Stimulated activated CD8-positive, alpha-beta memory T cell treated with anti-CD3 and anti-CD28 coated beads, Interleukin-12 subunit alpha, Interleukin-12 subunit beta, amount 100 ng/mL, for 4 hours (primary cell): ENCODE measurements at regions not wholly inside any gene's neighbourhood (a gene's known extent, or its start where the extent isn't known, plus 50 kb on each side); places are given as distances from the start of the nearest gene placed in this dataset.

Experiments used
- DNase-seq: peaks from one replicate; pipeline ENCODE4 v3.0.0-alpha.2; 2020; ENCODE audit warnings: low read depth

- no peak for DNase-seq
These were observed 240.5 kb upstream of the CFAP20DC start for GRCh38 chr3:59290358-59290757.

DNA sequence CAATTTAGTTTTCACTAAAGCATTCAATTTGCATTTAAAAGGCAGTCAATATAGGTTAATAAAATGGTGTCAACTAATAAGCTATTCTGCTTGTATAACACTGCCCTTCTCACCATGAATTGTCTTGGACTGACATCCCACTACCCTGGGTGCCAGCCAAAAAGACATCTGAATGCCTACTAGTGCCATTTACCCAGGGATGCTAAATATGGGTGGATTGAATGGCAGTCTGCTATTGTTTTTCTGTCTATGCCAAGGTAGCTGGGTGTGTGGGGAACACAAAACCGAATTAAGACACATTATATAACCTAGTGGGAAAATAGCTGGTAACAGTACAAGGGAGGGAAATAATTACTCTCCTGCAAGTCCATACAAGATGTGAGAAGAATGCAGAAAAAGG lies 240.0 kb upstream of the CFAP20DC start:
- DNase-seq: no peak

- DNase-seq: no peak
These were observed 239.1 kb upstream of the CFAP20DC start for GRCh38 chr3:59288951-59289350.

DNA sequence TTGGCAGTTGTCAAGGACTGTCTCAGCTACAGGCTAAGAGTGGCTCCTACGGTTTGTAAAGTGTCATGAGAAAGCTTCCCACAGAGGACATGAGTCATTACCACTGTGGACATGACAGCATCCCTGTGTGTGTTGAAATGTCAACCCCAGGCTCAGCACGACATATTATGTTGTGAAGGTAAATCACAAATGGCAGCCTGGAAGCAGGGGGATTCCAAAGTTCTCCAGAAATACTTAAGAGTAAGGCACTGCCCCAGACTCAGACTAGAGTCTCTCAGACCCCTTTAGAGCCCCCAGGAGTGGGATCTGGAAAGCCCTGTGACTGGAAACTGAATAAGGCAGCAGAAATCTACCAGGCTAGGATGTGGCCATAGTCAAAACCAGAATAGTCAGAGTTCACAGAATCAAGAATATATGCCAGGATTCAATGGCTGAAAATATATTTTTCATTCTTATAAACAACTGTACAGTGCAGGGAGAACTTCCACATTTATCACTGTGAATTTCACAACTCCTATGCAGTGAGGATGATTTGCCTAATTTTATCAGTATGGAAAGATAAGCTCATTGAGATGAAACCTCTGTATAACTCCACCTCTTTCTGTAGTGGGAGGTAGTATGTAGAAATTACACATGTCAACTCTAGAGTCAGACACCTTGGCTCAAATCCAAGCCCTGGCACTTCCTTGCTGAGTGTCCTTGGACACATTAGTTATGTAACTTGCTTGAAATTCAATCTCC lies 237.1 kb upstream of the CFAP20DC start:
- no peak for DNase-seq

DNA sequence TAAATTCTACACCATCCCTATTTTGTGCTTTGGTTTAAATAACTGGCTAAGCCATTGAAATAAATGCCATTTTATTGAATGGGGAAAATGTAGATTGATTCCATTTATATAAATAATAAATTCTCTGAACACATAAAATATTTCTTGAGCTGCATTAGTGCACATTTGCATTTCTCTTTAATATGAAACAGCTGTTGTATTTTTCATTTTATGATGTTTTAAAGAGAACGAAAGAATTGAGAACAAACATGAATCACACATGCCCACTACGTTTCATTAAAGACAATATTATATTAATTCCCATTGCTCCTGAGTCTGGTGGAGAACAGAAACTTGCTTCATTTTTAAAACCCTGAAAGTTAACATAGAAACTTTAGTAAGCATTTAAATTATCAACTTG lies 235.7 kb upstream of the CFAP20DC start:
- no peak for DNase-seq

- DNase-seq: no peak
These were observed 235.1 kb upstream of the CFAP20DC start for GRCh38 chr3:59284926-59285325.

DNA sequence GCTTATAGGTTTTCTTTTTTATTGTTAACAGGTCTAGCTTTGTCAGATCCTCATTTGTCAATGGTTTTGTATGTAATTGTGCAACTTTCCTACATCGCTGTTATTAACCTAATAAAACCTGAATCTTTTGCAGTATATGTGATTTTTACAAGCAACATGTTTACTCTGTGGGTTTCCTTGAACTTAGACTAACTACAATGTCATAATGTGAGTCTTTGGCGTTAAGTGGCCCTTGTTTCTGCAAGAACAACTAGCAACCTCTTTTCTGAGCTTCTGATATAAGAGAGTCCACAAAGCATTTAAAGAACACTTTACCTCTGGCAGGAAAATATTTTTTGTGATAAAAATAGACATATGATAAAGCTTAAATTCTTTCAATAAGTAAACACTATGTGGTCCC lies 230.3 kb upstream of the CFAP20DC start:
- no peak for DNase-seq

GRCh38 chr3:59277816-59278215 lies 228.0 kb upstream of the CFAP20DC start:
- no peak for DNase-seq

GRCh38 chr3:59277201-59277600 lies 227.4 kb upstream of the CFAP20DC start:
- DNase-seq: no peak

DNA sequence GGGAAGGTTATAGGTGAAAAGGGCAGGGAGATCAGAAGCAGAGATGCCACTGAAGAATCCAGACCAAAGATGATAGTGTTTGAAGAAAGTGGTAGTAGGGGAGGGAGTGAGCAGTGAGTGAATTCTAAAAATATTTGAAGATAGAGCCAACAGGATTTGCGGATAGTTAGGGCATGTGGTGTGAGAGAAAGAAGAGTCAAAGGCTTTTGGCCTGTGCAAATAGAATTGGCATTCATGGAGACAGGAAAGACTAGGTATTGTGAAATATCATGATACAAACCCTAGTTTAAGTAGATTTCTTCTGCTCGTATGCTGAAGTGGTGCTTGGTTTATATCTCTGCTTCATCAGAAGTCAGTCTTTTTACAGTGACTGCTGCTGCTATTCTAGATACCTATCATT lies 224.2 kb upstream of the CFAP20DC start:
- no peak for DNase-seq

GRCh38 chr3:59271971-59272370 lies 222.1 kb upstream of the CFAP20DC start:
- no peak for DNase-seq

- DNase-seq: no peak
These were observed 221.1 kb upstream of the CFAP20DC start for GRCh38 chr3:59270921-59271320.

DNA sequence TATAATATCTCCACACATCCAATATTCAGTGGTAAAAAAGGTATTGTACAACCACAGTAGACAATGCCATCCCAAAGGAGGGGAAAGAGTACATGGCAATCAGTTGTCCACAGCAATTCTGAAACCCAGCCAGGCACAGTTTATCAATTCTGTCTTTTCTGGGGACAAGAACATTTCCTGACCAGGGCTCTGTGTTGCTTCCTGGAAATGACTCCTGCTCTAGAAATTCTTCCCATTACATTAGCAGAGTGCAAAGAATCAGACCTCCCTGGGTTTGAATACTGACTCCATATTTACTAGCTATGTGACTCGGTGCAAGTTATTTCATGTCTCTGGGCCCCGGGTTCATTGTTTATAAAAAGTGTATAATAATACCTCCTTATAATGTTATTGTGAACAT lies 220.4 kb upstream of the CFAP20DC start:
- DNase-seq: no peak

- no peak for DNase-seq
These were observed 218.3 kb upstream of the CFAP20DC start for GRCh38 chr3:59268170-59268569.

DNA sequence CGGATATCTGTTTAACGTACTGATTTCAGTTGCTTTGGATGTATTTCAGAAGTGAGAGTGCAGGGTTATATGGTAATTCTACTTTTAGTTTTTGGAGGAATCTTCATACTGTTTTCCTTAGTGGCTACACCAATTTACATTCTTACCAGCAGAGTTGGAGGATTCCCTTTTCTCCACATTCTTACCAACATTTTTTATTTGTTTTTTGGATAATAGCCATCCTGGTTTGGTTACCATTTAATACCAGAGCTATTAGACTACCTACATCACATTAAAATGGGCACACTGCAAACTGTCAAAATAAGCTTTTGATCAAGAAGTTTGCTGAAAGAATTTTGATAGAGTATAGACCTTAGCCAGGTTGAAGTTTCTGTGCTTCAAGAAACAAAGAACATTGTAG lies 217.2 kb upstream of the CFAP20DC start:
- DNase-seq: no peak

GRCh38 chr3:59266551-59266950 lies 216.7 kb upstream of the CFAP20DC start:
- DNase-seq: no peak

DNA sequence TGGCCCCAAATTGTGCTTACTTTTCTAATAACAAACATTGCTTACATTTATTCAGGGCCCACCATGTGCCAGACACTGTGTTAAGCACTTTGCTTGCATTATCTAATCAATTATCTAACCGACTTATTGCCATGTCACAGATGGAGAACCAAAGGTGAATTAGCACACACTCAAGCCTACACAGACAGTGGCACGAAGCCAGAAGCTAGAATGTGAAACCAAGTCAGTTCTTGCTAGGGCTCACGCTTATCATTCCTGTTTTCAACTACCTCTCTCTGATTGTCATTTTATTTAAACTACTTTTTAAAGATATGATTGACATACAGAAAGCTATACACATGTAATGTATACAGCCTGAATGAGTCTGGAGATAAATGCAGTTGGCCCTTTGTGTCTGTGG lies 215.7 kb upstream of the CFAP20DC start:
- no peak for DNase-seq

GRCh38 chr3:59264366-59264765 lies 214.5 kb upstream of the CFAP20DC start:
- DNase-seq: no peak

DNA sequence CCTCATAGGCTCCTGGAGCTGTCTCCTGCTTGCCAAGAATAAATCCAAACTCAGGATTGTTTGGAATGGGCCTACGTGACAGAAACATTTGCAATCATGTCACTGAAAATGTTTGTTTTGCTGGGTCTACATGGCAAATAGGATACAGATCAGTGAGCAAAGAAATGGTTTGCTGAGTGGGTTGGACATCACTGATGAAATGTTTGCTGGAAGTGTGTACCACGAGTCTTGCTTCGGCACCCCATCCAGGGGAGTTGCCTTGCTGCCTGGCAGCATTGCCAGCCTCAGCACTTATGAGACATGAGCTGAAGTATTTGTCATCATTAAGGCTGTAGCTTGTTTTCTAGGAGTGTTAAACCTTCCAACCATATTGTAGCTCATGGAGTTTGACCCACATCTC lies 213.3 kb upstream of the CFAP20DC start:
- DNase-seq: no peak

DNA sequence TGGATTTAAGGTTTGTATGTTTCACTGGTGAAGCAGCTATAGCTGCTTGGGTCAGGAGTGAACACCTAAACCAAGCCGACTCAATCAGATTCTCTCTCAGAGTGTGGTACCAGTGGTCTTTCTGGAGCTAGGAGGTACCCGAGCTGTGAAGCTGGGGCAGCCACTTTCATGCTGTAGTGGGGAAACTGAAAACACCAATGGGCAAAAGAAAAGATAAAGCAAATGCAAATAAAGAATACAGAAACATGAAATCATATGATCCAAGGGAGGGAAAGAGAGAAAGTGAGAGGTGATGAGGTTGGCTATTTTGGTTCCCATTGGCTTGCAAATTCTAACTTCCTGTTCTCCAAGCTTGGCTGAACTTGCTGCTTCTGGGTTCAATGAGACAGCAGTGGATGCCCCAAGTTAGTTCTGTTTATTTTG lies 212.3 kb upstream of the CFAP20DC start:
- no peak for DNase-seq

DNA sequence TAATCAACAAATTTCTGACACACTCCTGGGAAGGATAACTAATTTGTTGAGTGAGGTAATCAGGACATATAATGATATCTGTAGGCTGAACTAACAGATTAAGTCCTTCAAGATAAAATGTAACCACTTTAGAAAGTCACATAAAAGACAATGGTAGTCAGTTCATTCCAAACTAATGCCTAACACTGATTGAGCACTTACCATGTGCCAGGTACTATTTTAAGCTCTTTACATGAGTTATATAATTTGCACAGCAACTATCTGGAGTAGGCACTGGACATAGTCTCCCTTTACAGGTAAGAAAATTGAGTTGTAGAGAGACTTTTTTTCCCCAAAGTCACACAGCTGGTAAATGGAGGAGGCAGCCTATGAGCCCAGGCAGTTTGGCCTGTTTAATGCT lies 211.2 kb upstream of the CFAP20DC start:
- no peak for DNase-seq

GRCh38 chr3:59258550-59259260 lies 208.9 kb upstream of the CFAP20DC start:
- no peak for DNase-seq

- no peak for DNase-seq
These were observed 207.7 kb upstream of the CFAP20DC start for GRCh38 chr3:59257506-59257905.

DNA sequence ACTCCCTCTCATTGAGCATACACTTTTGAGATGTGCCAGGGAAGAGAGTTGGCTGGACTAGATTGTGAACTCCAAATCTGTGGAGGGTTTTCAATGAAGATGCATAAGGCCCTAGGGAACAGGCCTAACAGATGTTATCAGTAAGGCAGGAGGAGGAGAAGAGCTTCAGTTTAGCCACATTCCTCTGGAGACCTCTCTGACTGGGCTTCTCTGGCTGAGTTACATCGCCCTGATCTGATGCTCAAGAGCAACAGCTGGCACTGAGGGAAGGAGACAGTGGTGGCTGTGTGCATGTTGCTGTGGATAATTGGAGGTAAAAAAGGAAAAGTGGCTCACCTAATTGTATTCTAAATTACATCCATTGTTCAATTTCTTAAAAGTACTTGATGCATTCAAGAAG lies 206.4 kb upstream of the CFAP20DC start:
- DNase-seq: no peak
